H9 (cell line): ENCODE measurements at regions not wholly inside any gene's neighbourhood (a gene's known extent, or its start where the extent isn't known, plus 50 kb on each side); places are given as distances from the start of the nearest gene placed in this dataset.

Source experiments
- DNase-seq: peaks from one replicate; pipeline ENCODE4 v3.0.0-alpha.2; 2017
- H2AFZ ChIP-seq: one replicate; pipeline ENCODE4 v1.6.1; 2013; ENCODE audit warnings: mild to moderate bottlenecking, low read length, control low read depth, moderate library complexity
- H2AK5ac ChIP-seq: 2 replicates; pipeline ENCODE4 v1.6.1; 2013; ENCODE audit warnings: low read length, control low read depth, mixed read lengths; ENCODE audit not compliant: insufficient read length
- H2BK120ac ChIP-seq: one replicate; pipeline ENCODE4 v1.6.1; 2013; ENCODE audit warnings: low read depth, mild to moderate bottlenecking, low read length, control low read depth, inconsistent platforms; ENCODE audit not compliant: poor library complexity, severe bottlenecking
- H2BK12ac ChIP-seq: 2 replicates; pipeline ENCODE4 v1.6.1; 2013; ENCODE audit warnings: low read length, control low read depth, mixed read lengths, low read depth; ENCODE audit not compliant: insufficient read length
- H2BK15ac ChIP-seq: 2 replicates; pipeline ENCODE4 v1.6.1; 2013; ENCODE audit warnings: low read depth, low read length, control low read depth
- H2BK20ac ChIP-seq: one replicate; pipeline ENCODE4 v1.6.1; 2013; ENCODE audit warnings: low read depth, mild to moderate bottlenecking, low read length, control low read depth, inconsistent platforms; ENCODE audit not compliant: poor library complexity, severe bottlenecking
- H2BK5ac ChIP-seq: 2 replicates; pipeline ENCODE4 v1.6.1; 2013; ENCODE audit warnings: low read length, control low read depth, mixed read lengths; ENCODE audit not compliant: insufficient read length
- H3K14ac ChIP-seq: 2 replicates; pipeline ENCODE4 v1.6.1; 2013; ENCODE audit warnings: low read length, control low read depth; ENCODE audit not compliant: insufficient read depth
- H3K18ac ChIP-seq: 2 replicates; pipeline ENCODE4 v1.6.1; 2013; ENCODE audit warnings: low read depth, mild to moderate bottlenecking, mixed read lengths, low read length, control low read depth; ENCODE audit not compliant: insufficient read length
- H3K23ac ChIP-seq: 2 replicates; pipeline ENCODE4 v1.6.1; 2013; ENCODE audit warnings: low read length, control low read depth, mixed read lengths, low read depth; ENCODE audit not compliant: insufficient read length
- H3K23me2 ChIP-seq: 2 replicates; pipeline ENCODE4 v1.6.1; 2013; ENCODE audit warnings: low read depth, mild to moderate bottlenecking, mixed read lengths, low read length, control low read depth; ENCODE audit not compliant: insufficient read length, poor library complexity, severe bottlenecking
- H3K27ac ChIP-seq: 2 replicates; pipeline ENCODE4 v1.5.1; 2013; ENCODE audit warnings: low read length, control low read depth, mixed read lengths, low read depth; ENCODE audit not compliant: insufficient read length
- H3K27me3 ChIP-seq: 2 replicates; pipeline ENCODE4 v1.6.1; 2013; ENCODE audit warnings: low read length, control low read depth, inconsistent platforms; ENCODE audit not compliant: insufficient read depth
- H3K4ac ChIP-seq: 2 replicates; pipeline ENCODE4 v1.6.1; 2013; ENCODE audit warnings: low read depth, mild to moderate bottlenecking, control low read depth, inconsistent platforms, low read length, moderate library complexity
- H3K4me1 ChIP-seq: 2 replicates; pipeline ENCODE4 v1.6.1; 2013; ENCODE audit warnings: low read length, control low read depth, inconsistent platforms; ENCODE audit not compliant: insufficient read depth
- H3K4me2 ChIP-seq: 2 replicates; pipeline ENCODE4 v1.6.1; 2013; ENCODE audit warnings: low read length, control low read depth, mixed read lengths; ENCODE audit not compliant: insufficient read length, insufficient read depth
- H3K56ac ChIP-seq: 2 replicates; pipeline ENCODE4 v1.6.1; 2013; ENCODE audit warnings: low read depth, mild to moderate bottlenecking, mixed read lengths, low read length, control low read depth; ENCODE audit not compliant: insufficient read length
- H3K79me1 ChIP-seq: 2 replicates; pipeline ENCODE4 v1.6.1; 2013; ENCODE audit warnings: low read depth, mild to moderate bottlenecking, moderate library complexity, low read length, control low read depth, inconsistent platforms; ENCODE audit not compliant: insufficient read depth, poor library complexity, severe bottlenecking
- H3K79me2 ChIP-seq: 2 replicates; pipeline ENCODE4 v1.6.1; 2013; ENCODE audit warnings: low read length, control low read depth, inconsistent platforms; ENCODE audit not compliant: insufficient read depth
- H3K9ac ChIP-seq: 2 replicates; pipeline ENCODE4 v1.6.1; 2013; ENCODE audit warnings: low read length, control low read depth, mixed read lengths; ENCODE audit not compliant: insufficient read length; ENCODE audit errors: extremely low read depth
- H3K9me3 ChIP-seq: one replicate; pipeline ENCODE4 v1.6.1; 2013; ENCODE audit warnings: low read depth, low read length, inconsistent platforms; ENCODE audit not compliant: control insufficient read depth
- H3T11ph ChIP-seq: one replicate; pipeline ENCODE4 v1.6.1; 2013; ENCODE audit warnings: mild to moderate bottlenecking, low read length, control low read depth, inconsistent platforms
- H4K20me1 ChIP-seq: one replicate; pipeline ENCODE4 v1.6.1; 2013; ENCODE audit not compliant: control insufficient read depth, insufficient read length, insufficient read depth
- H4K5ac ChIP-seq: 2 replicates; pipeline ENCODE4 v1.6.1; 2013; ENCODE audit warnings: low read depth, mild to moderate bottlenecking, mixed read lengths, low read length, control low read depth; ENCODE audit not compliant: insufficient read length
- H4K8ac ChIP-seq: replicated peaks from 2 replicates; pipeline ENCODE4 v1.6.1; 2013; ENCODE audit warnings: low read length, control low read depth, mixed read lengths, low read depth; ENCODE audit not compliant: insufficient read length
- H4K91ac ChIP-seq: 2 replicates; pipeline ENCODE4 v1.6.1; 2013; ENCODE audit warnings: low read depth, mild to moderate bottlenecking, moderate library complexity, mixed read lengths, low read length, control low read depth; ENCODE audit not compliant: insufficient read length
- H3K27ac Mint-ChIP-seq, 3 experiments: 2 replicates in 2 of 3; 3 replicates in 1 of 3; pipeline ENCODE4 v1.8.0; 2020 to 2021; ENCODE audit warnings: mixed read lengths in 3 of 3, mild to moderate bottlenecking in 1 of 3, moderate library complexity in 1 of 3
- H3K27me3 Mint-ChIP-seq: 2 replicates; pipeline ENCODE4 v1.8.0; 2021; ENCODE audit warnings: low read depth, mild to moderate bottlenecking, moderate library complexity, mixed read lengths
- H3K36me3 Mint-ChIP-seq, 3 experiments: 2 replicates in 2 of 3; 3 replicates in 1 of 3; pipeline ENCODE4 v1.8.0; 2020 to 2021; ENCODE audit warnings: low read depth in 3 of 3, mixed read lengths in 3 of 3; ENCODE audit not compliant: insufficient read depth in 1 of 3
- H3K4me1 Mint-ChIP-seq, 2 experiments: 2 replicates each; pipeline ENCODE4 v1.8.0; 2020; ENCODE audit warnings: mixed read lengths in 2 of 2
- H3K4me3 Mint-ChIP-seq, 2 experiments: 2 replicates in 1 of 2; 3 replicates in 1 of 2; pipeline ENCODE4 v1.8.0; 2020 to 2021; ENCODE audit warnings: mild to moderate bottlenecking in 2 of 2, mixed read lengths in 2 of 2, moderate library complexity in 1 of 2
- H3K9me3 Mint-ChIP-seq, 2 experiments: 2 replicates in 1 of 2; 3 replicates in 1 of 2; pipeline ENCODE4 v1.8.0; 2020; ENCODE audit warnings: mild to moderate bottlenecking in 2 of 2, mixed read lengths in 2 of 2, moderate library complexity in 1 of 2
- CTCF ChIP-seq: fragments of 200-600 bp; sonication (generic); conservative IDR thresholded peaks from 3 replicates; pipeline ENCODE4 v1.8.0; 2021; ENCODE audit warnings: antibody characterized with exemption, mild to moderate bottlenecking
- WGBS: extraction: QIAGEN DNeasy Blood & Tissue Kit; methylation state at CpG from one replicate; pipeline ENCODE4 v1.1.7; 2013; ENCODE audit warnings: missing lambda C conversion rate, low lambda C conversion rate, mixed read lengths; ENCODE audit not compliant: insufficient read length; ENCODE audit errors: extremely low coverage; 5-methylcytosine and 5-hydroxymethylcytosine counted together

- no peak overlapping the region for H3K4ac ChIP-seq
- no peak overlapping the region for H4K91ac ChIP-seq
- no peak overlapping the region for H2BK20ac ChIP-seq
- Mint-ChIP-seq H3K36me3 (peaks cover 9 to 33% (median 26%) of the 10 kb centered on the region in 3 experiments), H3K9me3 (peaks cover 35 to 36% of the 10 kb centered on the region in 2 experiments), H3K4me3 (no peak overlapping the region), H3K27ac (no peak overlapping the region), H3K27me3 (no peaks in the 10 kb centered on the region; the same call in 1 of the 2 replicates), H3K4me1 (no peaks in the 10 kb centered on the region)
- no peak overlapping the region for H3K23ac ChIP-seq
- H3K4me2 ChIP-seq: no peak overlapping the region
- H3K18ac ChIP-seq: no peak overlapping the region
- H2AK5ac ChIP-seq: no peak overlapping the region
- H3K4me1 ChIP-seq: no peaks in the 10 kb centered on the region
- H2BK120ac ChIP-seq: no peak overlapping the region
- H3T11ph ChIP-seq: no peak overlapping the region
- no peak overlapping the region for H4K8ac ChIP-seq
- no peak for TF ChIP-seq CTCF
- no peaks in the 10 kb centered on the region for H3K79me2 ChIP-seq
- no peaks in the 10 kb centered on the region for H3K23me2 ChIP-seq
- H2BK12ac ChIP-seq: no peak overlapping the region
- H2BK15ac ChIP-seq: no peak overlapping the region
- H2BK5ac ChIP-seq: no peak overlapping the region
- no peak overlapping the region for H3K9ac ChIP-seq
- no CpG with 5 or more reads among the region's 2 CpGs for WGBS
- H3K79me1 ChIP-seq: no peaks in the 10 kb centered on the region
- H3K14ac ChIP-seq: no peak overlapping the region
- H4K20me1 ChIP-seq: no peaks in the 10 kb centered on the region
- DNase-seq: no peak
- H2AFZ ChIP-seq: no peak overlapping the region
- H3K27ac ChIP-seq: no peak overlapping the region
- no peak overlapping the region for H3K56ac ChIP-seq
- no peak overlapping the region for H4K5ac ChIP-seq
- no peaks in the 10 kb centered on the region for H3K27me3 ChIP-seq
- no peaks in the 10 kb centered on the region for H3K9me3 ChIP-seq
Observed at GRCh38 chr14:97506626-97507025, 709.4 kb downstream of the VRK1 start.
